ENCODE measurements at regions not wholly inside any gene's neighbourhood (a gene's known extent, or its start where the extent isn't known, plus 50 kb on each side); places are given as distances from the start of the nearest gene placed in this dataset.

GRCh38 chr12:85676816-85677749 is 159.1 kb downstream of the RASSF9 start:
- DNase-seq (ENCODE audit: low spot score) = no peak

GRCh38 chr12:85679296-85679695 is 156.9 kb downstream of the RASSF9 start:
- no peak for DNase-seq (ENCODE audit: low spot score)

GRCh38 chr12:85680881-85681280 is 155.3 kb downstream of the RASSF9 start:
- DNase-seq (ENCODE audit: low spot score) = no peak

GRCh38 chr12:85681333-85681732 is 154.9 kb downstream of the RASSF9 start:
- no peak for DNase-seq (ENCODE audit: low spot score)

- DNase-seq (ENCODE audit: low spot score) = no peak
Measured at GRCh38 chr12:85683051-85683450, 153.2 kb downstream of the RASSF9 start.

GRCh38 chr12:85688837-85689236 is 147.4 kb downstream of the RASSF9 start:
- DNase-seq (ENCODE audit: low spot score) = no peak

- no peak for DNase-seq (ENCODE audit: low spot score)
Measured at GRCh38 chr12:85690146-85690545, 146.1 kb downstream of the RASSF9 start.

- no peak for DNase-seq (ENCODE audit: low spot score)
Measured at GRCh38 chr12:85693093-85693665, 143.0 kb downstream of the RASSF9 start.

- DNase-seq (ENCODE audit: low spot score) = no peak
Measured at GRCh38 chr12:85695097-85695715, 141.0 kb downstream of the RASSF9 start.

GRCh38 chr12:85697003-85697402 is 139.2 kb downstream of the RASSF9 start:
- no peak for DNase-seq (ENCODE audit: low spot score)

- no peak for DNase-seq (ENCODE audit: low spot score)
Measured at GRCh38 chr12:85698937-85699336, 137.3 kb downstream of the RASSF9 start.

- DNase-seq (ENCODE audit: low spot score) = no peak
Measured at GRCh38 chr12:85708775-85709174, 127.4 kb downstream of the RASSF9 start.

GRCh38 chr12:85711735-85712390 is 124.3 kb downstream of the RASSF9 start:
- DNase-seq (ENCODE audit: low spot score) = no peak

GRCh38 chr12:85713373-85713772 is 122.8 kb downstream of the RASSF9 start:
- no peak for DNase-seq (ENCODE audit: low spot score)

- no peak for DNase-seq (ENCODE audit: low spot score)
Measured at GRCh38 chr12:85714425-85714824, 121.8 kb downstream of the RASSF9 start.

- DNase-seq (ENCODE audit: low spot score) = no peak
Measured at GRCh38 chr12:85720308-85721033, 115.7 kb downstream of the RASSF9 start.

GRCh38 chr12:85725991-85726390 is 110.2 kb downstream of the RASSF9 start:
- no peak for DNase-seq (ENCODE audit: low spot score)

GRCh38 chr12:85733221-85733840 is 102.9 kb downstream of the RASSF9 start:
- DNase-seq (ENCODE audit: low spot score) = no peak

- DNase-seq (ENCODE audit: low spot score) = no peak
Measured at GRCh38 chr12:85733984-85734383, 102.2 kb downstream of the RASSF9 start.

- DNase-seq (ENCODE audit: low spot score) = no peak
Measured at GRCh38 chr12:85740186-85740585, 96.0 kb downstream of the RASSF9 start.

GRCh38 chr12:85741046-85741445 is 95.2 kb downstream of the RASSF9 start:
- DNase-seq (ENCODE audit: low spot score) = no peak

Measured in ureter (tissue), 1 donor.